Stimulated activated CD4-positive, alpha-beta T cell treated with anti-CD3 and anti-CD28 coated beads, Interleukin-15, amount 100 ng/mL, for 48 hours (primary cell): ENCODE measurements at regions not wholly inside any gene's neighbourhood (a gene's known extent, or its start where the extent isn't known, plus 50 kb on each side); places are given as distances from the start of the nearest gene placed in this dataset.

ENCODE experiments used
- DNase-seq, 2 donors: peaks; one replicate each; pipeline ENCODE4 v3.0.0-alpha.2; 2020; ENCODE audit warnings: low read depth in 2 of 2

DNA sequence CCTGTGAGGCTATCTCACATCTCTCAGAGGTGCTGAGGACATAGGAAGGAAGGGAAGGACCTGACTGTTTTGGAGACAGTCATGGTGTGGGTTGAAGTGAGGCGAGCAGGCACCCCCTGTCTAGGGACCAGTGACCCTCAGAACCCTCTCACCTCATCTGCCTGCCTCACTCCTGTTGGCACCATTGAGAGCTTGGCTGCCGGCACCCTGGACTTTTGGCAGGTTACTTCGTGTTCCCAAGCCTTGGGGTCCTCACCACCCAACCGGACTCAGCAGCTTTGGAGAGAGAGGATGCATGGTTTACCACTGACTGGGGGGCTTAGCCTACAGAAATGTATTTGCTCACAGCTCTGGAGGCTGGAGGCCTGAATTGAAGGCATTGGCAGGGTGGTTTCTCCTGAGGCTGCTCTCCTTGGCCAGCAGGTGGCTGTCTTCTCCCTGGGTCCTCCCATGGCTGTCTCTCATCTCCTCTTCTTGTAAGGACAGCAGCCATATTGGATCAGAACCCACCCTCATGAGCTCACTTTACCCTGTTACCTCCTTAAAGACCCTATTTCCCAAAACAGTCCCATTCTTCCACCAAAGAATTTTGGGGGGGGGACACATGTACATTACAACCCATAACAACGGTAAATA lies 142.0 kb downstream of the TSN start:
- DNase-seq, result peak in 1 of 2 donors; percentile 8

DNA sequence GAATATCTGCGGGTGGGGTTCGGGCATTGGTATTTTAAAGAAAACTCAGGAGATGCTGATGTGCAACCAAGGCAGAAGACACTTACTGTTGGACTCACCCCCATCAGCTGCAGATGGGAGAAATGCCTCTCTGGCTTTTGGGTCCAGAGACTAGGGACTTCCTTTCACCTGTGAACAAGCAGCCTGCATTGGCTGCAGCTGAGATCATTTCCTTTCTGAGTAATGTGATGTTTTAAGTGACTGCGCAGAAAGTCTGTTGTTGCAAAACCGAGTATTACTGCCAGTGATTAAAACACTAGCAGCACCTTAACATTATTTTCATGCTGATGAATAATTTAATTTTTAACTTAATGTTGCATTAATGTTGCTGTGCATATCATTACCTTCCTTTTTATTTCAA lies 143.0 kb downstream of the TSN start:
- no peak for DNase-seq

DNA sequence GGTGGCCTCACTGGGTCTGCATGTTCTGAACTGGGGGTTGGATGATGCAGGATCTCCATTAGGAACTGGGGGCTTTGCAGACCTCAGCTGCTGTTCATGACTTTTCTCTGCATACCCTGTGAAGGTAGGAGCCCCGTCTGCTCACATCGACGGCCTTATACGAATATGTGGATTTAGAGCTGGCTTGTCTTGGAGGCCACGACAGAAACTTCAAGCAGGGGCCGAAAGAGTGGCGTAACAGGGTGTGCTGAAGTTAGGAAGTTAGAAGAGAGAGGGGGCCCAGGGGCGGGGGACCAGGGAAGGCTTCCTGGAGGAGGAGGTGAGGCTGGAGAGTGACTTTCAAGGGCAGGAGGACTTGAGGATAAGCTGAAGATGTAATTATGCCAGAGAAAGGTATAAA lies 144.9 kb downstream of the TSN start:
- DNase-seq, result no peak

DNA sequence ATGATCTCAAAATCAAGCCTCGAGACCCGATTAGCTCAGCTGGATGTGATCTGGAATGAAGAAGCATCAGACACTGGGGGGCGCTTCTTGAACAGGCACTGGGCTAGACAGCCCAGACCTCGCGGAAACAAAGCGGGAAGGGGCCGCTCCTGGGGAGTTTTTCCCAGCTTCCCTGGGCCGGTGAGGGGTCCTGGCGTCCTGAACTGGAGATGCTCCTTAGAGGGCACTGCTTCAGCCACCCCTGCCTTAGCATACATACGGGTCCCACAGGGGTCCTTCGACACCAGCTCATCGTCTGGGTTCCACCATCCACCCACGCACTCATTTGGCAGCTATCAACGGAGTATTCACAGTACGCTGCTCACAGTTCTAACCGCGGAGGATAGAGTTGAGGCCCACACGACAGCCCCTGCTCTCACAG lies 146.7 kb downstream of the TSN start:
- DNase-seq, result no peak

- no peak for DNase-seq
Measured at GRCh38 chr2:121902616-121903015, 147.2 kb downstream of the TSN start.

DNA sequence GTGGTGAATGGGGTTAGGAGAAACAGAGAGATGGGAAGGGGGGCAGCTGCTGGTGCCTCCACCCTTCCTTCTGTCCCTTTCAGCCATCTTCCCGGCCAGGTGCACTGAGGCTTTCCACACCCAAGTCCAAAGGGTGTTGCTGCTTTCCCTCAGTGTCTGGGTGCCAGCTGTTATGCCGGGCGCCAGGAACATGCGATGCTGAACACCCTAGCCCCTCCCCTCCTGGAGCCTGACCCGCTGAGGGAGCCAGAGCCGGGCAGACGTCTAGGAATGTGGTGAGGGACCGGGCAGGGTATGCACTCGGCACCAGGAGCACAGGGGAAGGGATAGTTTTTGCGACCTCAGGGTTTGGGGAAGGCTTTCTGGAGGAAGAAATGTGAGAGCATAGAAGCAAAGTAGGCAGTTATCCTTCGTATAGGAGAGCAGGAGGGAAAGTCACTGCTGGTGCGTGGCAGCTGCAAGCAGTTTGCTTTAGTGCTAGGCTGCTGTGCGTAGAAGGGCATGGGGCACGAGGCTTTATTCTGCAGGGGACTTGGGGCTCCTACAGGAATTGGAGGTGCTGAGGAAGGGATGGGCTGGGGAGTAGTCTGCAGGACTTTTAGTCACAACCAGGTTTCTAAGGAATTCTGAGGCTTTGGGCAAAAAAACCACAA lies 147.7 kb downstream of the TSN start:
- DNase-seq, result no peak

GRCh38 chr2:121904656-121905055 lies 149.2 kb downstream of the TSN start:
- no peak for DNase-seq

DNA sequence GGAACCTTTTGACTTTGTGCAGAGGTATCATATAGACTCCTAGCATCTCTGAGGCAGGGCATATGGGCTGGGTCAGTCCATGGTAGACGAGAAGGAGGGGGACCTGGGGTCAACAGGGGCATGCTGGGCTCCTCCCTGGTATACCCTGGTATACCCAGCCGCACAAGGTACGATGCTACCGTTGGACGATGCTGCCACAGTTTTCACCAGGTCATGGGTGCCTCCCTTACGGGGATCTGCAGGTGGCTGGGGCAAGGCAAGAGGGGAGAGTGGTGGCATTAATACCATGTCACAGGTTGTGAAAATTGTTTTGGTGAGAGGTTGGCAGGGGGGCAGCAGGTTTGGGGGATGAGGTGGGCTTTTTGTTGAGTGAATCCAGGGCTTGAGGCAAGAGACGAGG lies 149.8 kb downstream of the TSN start:
- DNase-seq, result no peak

GRCh38 chr2:121906170-121906569 lies 150.7 kb downstream of the TSN start:
- DNase-seq, result no peak

DNA sequence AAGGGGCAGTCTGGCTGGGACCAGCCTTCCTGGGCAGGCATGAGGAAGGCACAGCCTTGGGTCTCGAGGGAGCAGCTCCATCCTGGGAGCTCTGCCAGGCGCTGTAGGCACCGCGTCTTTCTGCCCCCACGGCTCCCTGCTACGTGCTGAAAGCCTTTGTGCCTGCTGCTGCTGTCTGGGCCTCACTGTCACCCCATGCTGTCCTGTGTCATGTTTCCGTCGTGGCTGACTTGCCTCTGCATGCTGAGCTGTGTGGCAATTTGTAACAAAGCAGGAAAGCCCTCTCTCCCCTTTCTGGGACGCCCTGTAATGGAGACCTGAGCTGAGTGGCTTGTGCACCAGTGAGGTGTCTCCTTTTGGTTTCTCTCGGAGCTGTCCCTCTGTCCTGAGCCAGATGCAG lies 152.5 kb downstream of the TSN start:
- no peak for DNase-seq

DNA sequence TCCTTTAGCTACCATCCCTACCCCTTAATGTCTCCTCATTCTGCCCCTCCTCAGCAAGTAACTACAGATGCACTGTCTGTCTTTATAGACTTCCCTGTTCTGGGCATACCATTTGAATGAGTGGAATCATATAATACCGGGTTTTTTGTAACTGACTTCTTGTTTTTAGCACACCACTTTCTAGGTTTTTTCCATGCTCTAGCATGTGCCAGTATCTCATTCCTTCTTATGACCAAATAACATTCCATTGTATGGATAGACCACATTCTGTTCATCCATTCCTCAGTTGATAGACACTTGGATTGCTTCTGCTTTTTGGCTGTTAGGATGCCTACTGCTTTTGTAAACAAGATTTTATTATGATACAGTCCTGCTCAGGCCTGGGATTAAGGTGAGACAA lies 154.7 kb downstream of the TSN start:
- no peak for DNase-seq

DNA sequence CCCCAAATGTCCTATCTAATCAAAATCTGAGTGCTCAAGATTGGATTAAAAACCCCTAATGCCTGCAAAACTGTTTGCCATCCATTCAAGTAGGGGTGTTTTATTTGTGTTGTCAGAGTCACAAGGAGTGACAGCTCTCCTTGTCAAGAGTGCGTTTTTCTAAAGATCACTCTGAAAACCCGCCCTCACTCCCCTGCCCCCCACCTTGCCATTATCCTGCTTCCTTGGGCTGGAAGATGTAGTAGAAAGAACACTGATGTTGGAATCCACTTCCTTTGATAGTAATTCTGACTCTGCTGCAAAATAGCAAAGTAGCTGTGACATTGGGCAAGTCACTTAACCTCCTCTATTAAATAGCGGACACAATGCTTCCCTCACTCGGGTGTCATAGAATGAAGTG lies 155.6 kb downstream of the TSN start:
- no peak for DNase-seq

GRCh38 chr2:121917143-121917542 lies 161.7 kb downstream of the TSN start:
- no peak for DNase-seq

DNA sequence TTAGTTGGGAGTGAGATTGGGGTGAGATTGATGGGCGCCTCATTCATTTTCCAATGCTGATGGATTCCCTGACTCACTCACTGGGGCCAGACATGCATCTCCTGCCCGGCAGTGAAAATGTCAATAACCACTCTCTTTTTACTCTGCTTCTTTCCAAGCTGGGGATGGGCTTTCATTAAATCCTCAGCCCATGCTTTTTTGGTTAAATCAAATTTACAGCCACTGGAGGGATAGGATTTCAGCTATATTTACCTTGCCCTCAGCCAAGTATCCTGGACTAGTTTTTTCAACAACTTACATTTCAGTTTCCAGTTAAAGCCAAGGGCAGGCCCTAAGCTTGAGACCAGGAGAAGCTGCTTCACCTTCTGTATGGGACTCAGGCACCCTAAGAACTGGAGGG lies 162.8 kb downstream of the TSN start:
- DNase-seq, result no peak

DNA sequence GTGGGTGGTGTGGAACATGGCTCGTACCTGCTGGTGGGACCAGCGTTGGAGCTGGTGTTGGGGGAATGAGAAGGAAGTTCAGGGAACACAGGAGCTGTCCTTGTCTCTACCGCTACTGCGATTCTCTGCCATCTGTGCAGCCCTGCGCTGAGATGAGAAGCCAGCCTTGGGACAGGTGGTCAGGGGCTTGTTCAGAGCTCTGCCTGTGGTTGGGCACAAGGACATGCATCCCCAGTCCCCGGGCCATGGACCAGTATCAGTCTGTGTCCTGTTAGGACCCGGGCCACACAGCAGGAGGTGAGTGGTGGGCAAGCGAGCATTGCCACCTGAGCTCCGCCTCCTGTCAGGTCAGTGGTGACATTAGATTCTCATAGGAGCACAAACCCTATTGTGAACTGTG lies 164.4 kb downstream of the TSN start:
- DNase-seq, result no peak

DNA sequence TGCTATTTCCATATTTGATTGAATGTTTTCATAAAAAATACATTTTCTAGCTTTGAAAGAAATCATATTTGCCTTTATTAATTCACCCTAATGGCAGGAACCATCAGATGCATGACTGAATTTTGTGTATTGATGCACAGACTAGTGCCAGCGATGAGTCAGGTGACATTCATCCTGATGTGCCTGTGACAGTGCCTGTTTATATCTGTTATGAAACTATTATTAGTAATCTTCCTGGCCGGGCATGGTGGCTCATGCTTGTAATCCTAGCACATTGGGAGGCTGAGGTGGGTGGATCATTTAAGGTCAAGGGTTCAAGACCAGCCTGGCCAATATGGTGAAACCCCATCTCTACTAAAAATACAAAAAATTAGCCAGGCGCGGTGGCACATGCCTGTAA lies 170.0 kb downstream of the TSN start:
- DNase-seq, result no peak

DNA sequence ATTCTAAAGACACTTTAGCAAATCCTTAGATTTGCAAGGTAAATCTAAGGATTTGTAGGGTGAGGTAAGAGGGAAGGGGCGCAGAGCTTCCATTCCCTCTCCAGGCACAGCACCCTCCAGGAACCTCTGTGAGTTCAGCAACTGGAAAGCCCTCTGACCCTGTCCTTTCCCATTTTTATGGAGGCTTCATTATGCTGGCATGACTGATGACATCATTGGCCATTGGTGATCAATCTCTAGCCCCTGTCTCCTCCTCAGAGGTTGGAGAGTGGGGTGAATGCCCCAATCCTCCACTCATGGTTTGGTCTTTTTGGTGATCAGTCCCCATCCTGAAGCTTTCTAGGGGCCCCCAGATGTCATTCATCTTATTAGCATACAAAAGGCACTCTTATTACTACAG lies 187.8 kb downstream of the TSN start:
- DNase-seq, result no peak

DNA sequence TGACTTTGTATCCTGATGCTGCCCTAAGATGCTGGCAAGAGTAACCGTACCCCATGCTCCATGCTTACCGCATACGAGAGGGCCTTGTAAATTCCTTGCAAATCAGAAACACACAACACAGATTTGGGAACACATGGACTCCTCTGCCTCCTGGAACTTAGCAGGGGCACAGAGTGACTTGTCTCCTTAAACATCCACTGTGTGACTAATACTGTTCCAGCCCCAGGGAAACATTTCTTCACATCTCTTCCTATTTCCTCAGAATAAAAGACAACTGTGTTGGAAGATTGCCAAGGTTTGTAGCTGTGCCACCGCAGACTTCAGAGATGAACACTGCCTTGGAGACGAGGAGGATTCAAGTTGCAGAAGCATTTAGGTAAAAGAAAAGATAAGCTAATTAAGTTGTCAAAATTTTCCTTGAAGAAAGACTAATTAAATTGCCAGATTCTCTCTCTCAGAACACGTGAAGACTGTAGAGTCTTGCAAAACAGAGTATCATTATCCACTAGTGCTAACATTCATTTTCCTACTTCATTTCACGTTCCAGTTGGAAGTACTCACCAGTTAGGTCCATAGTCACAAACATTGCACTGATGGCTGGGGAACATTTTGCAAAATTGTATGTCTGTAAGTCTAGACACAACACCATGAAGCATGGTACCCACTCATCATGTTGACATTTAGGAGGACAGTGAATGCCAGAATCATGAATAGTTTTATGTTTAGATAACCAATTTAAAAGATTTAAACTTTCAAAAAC lies 188.8 kb downstream of the TSN start:
- no peak for DNase-seq

- no peak for DNase-seq
Measured at GRCh38 chr2:121947674-121948073, 192.2 kb downstream of the TSN start.

- no peak for DNase-seq
Measured at GRCh38 chr2:121949271-121949670, 193.8 kb downstream of the TSN start.

- DNase-seq, result no peak
Measured at GRCh38 chr2:121955426-121955825, 200.0 kb downstream of the TSN start.

- no peak for DNase-seq
Measured at GRCh38 chr2:121955872-121956271, 200.4 kb downstream of the TSN start.

DNA sequence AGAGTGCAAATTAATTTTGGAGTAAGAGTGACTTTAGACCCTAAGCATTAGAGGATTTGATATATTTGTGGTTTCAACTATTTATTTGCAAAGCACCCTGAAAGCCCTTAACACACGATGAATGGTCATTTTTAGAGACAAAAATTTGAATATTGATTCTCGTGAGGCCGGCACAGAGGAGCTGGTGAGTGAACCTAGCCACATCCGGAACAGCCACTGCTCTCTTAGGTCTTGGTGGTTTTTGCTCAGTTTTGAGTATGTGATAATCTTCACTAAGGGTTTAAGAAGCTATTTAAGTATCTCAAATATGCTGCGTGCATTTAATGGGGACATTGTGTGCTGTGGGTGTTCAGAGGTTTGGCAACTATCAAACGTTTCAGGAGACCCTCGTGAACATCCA lies 204.8 kb downstream of the TSN start:
- DNase-seq, result no peak
